WERI-Rb-1 (cell line): ENCODE measurements at regions not wholly inside any gene's neighbourhood (a gene's known extent, or its start where the extent isn't known, plus 50 kb on each side); places are given as distances from the start of the nearest gene placed in this dataset.
"Not testable (repeated sequence)": the region's sequence is repeated elsewhere in the genome, so short reads cannot be mapped to it uniquely, and the experiment has no call there.

ENCODE experiments used
- DNase-seq: peaks from one replicate; pipeline ENCODE4 v3.0.0-alpha.2; 2020
- H3K27ac ChIP-seq: fragments of 250-450 bp; sonication (Bioruptor Pico); 2 replicates; pipeline ENCODE4 v1.5.1; 2020; ENCODE audit warnings: mild to moderate bottlenecking, moderate library complexity
- H3K27me3 ChIP-seq: fragments of 250-450 bp; sonication (Bioruptor Pico); 2 replicates; pipeline ENCODE4 v1.5.1; 2021; ENCODE audit warnings: mild to moderate bottlenecking, low read depth, moderate library complexity; ENCODE audit not compliant: insufficient read depth, severe bottlenecking
- H3K36me3 ChIP-seq: fragments of 250-450 bp; sonication (Bioruptor Pico); 2 replicates; pipeline ENCODE4 v1.5.1; 2020; ENCODE audit warnings: mild to moderate bottlenecking, moderate library complexity
- H3K4me3 ChIP-seq: 2 replicates; pipeline ENCODE4 v1.5.1; 2011; ENCODE audit warnings: low read depth, mild to moderate bottlenecking, control low read depth, low read length
- H3K9me3 ChIP-seq: fragments of 250-450 bp; sonication (Bioruptor Pico); 2 replicates; pipeline ENCODE4 v1.5.1; 2021; ENCODE audit warnings: mild to moderate bottlenecking, moderate library complexity; ENCODE audit not compliant: severe bottlenecking
- TF ChIP-seq, protein P1 (sequence below): IDR thresholded peaks from 2 replicates; pipeline ENCODE4 v1.5.1; 2011; ENCODE audit warnings: low read depth, mild to moderate bottlenecking, control low read depth, inconsistent platforms, low read length

DNA sequence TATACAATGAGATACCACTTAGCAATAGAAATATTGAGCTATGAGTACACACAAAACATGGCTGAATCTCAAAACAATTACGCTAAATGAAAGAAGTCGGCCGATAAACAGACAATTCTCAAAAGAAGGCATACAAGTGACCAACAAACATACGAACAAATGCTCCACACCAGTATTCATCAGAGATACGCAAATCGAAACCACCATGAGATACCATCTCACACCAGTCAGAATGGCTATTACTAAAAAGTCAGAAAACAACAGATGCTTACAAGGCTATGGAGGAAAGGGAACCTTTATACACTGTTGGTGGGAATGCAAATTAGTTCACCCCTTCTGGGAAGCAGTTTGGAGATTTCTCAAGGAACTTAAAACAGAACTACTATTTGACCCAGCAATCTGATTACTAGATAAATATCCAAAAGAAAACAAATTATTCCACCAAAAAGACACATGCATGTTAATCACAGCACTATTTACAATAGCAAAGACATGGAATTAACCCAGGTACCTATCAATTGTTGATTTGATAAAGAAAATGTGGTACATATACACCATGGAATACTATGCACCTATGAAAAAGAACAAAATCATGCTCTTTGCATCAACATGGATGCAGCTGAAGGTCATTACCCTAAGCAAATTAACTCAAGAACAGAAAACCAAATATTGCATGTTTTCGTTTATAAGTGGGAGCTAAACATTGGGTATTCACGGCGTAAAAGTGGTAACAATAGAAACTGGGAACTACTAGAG is 90.9 kb upstream of the GRAMD1B start:
- Histone ChIP-seq H3K9me3 (peaks cover 5% of the 10 kb centered on the region), H3K4me3 (no peak overlapping the region), H3K27ac (no peak overlapping the region), H3K27me3 (no peaks in the 10 kb centered on the region), H3K36me3 (no peaks in the 10 kb centered on the region)
- TF ChIP-seq, protein P1, sequence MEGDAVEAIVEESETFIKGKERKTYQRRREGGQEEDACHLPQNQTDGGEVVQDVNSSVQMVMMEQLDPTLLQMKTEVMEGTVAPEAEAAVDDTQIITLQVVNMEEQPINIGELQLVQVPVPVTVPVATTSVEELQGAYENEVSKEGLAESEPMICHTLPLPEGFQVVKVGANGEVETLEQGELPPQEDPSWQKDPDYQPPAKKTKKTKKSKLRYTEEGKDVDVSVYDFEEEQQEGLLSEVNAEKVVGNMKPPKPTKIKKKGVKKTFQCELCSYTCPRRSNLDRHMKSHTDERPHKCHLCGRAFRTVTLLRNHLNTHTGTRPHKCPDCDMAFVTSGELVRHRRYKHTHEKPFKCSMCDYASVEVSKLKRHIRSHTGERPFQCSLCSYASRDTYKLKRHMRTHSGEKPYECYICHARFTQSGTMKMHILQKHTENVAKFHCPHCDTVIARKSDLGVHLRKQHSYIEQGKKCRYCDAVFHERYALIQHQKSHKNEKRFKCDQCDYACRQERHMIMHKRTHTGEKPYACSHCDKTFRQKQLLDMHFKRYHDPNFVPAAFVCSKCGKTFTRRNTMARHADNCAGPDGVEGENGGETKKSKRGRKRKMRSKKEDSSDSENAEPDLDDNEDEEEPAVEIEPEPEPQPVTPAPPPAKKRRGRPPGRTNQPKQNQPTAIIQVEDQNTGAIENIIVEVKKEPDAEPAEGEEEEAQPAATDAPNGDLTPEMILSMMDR: no peak
- DNase-seq: no peak

DNA sequence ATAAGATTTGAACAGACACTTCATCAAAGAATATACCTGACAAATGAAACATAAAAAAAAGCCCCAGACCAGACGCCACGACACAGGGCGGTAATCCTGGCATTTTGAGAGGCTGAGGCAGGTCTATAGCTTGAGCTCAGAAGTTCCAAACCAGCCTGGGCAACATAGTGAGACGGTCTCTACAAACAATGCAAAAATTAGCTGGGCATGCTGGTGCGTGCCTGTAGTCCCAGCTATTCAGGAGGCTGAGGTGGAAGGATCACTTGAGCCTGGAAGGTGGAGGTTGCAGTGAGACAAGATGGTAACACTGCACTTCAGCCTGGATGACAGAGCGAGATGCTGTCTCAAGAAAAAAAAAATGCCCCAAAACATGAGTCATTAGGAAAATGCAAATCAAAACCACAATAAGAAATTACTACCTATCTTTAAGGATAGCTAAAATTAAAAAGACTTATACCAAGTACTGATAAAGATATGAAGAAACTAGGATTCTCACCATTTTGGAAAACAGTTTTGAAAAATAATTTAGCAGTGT is 91.7 kb upstream of the GRAMD1B start:
- no peak for DNase-seq
- Histone ChIP-seq H3K4me3 (no peak overlapping the region), H3K27me3 (no peaks in the 10 kb centered on the region), H3K27ac (no peak overlapping the region), H3K9me3 (peaks cover 5% of the 10 kb centered on the region), H3K36me3 (no peaks in the 10 kb centered on the region)
- TF ChIP-seq, protein P1: no peak

DNA sequence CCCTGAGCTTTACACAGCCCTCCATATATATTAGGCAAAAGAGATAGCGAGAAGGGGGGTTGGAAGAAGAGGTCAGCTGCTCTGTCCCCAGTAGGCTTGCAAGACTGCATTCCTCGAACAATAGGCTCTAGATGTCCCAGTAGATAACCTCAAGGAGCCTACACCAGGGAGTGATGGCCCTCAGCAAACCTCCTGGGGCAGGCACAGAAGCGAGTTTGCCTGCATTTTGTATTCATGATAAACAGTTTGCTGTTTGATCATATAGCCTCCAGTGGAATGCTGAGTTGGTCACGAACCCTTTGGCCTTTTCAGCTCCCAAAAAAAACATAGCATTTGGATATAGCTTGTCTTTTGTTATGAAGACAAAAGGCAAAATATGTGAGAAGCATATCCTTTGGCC is 95.1 kb upstream of the GRAMD1B start:
- peaks cover 5% of the 10 kb centered on the region for H3K9me3 ChIP-seq
- TF ChIP-seq, protein P1: no peak
- H3K36me3 ChIP-seq: no peaks in the 10 kb centered on the region
- no peak overlapping the region for H3K4me3 ChIP-seq
- no peaks in the 10 kb centered on the region for H3K27me3 ChIP-seq
- DNase-seq: no peak
- H3K27ac ChIP-seq: no peak overlapping the region

DNA sequence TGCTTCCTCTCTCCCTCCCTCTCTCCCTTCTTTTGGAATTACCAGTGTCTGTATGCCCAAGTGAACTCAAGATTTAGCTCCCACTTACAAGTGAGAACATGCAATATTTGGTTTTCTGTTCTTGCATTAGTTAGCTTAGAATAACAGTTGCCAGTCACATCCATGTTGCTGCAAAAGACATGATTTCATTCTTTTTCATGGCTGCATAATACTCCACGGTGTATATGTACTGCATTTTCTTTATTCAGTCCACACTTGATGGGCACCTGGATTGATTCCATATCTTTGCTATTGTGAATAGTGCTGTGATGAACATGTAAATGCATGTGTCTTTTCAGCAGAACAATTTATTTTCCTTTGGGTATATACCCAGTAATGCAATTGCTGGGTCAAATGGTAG is 97.5 kb upstream of the GRAMD1B start:
- H3K9me3 ChIP-seq, DNase-seq, H3K4me3 ChIP-seq, H3K36me3 ChIP-seq, H3K27ac ChIP-seq, H3K27me3 ChIP-seq: not testable (repeated sequence)

DNA sequence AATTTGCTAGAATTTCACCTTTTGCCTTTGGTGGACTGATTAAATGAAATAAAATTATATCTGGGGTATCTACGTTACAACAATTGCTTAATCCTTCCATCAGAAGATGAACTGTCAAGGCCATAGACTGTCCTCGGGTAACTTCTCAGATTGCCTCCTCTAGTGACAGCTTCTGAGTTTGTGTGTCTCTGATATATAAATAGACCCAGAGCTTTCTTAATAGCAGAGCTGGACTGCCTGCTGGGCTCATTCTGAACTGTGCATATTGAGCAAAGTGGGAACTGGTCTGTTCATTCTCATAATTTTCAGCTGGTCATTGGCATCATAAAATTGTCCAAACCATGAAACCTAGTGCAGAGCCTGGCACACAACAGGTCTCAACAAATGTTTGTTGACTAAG is 99.1 kb upstream of the GRAMD1B start:
- Histone ChIP-seq H3K9me3 (peaks cover 5% of the 10 kb centered on the region), H3K4me3 (no peak overlapping the region)
- DNase-seq: no peak

DNA sequence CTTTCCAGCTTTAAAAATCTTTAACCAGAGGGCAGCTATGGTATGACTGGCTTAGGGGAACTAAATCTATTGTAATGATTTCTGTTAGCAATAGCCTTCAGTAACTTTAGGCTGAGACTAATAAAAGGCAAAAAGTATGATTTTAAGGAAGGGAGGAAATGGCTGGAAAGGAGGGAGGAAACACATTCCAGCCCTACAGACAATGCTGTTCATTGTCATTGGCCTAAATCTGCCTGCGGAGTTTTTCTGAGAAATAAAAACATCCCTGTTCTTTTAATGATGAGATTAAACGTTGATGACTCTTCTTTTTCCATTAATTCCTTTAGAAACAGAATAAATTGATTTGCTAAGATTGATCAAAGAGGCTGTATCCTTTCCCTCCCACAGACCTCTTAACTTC is 99.6 kb upstream of the GRAMD1B start:
- Histone ChIP-seq H3K9me3 (peaks cover 5% of the 10 kb centered on the region), H3K27me3 (no peaks in the 10 kb centered on the region), H3K4me3 (no peak overlapping the region), H3K36me3 (no peaks in the 10 kb centered on the region), H3K27ac (no peak overlapping the region)
- TF ChIP-seq, protein P1: no peak
- DNase-seq: no peak

More for the DNA sequence above, 99.1 kb upstream of the GRAMD1B start:
- Histone ChIP-seq H3K27me3 (no peaks in the 10 kb centered on the region), H3K27ac (no peak overlapping the region), H3K36me3 (no peaks in the 10 kb centered on the region)
- TF ChIP-seq, protein P1: no peak
